AG10803 (cell line): ENCODE measurements at regions not wholly inside any gene's neighbourhood (a gene's known extent, or its start where the extent isn't known, plus 50 kb on each side); places are given as distances from the start of the nearest gene placed in this dataset.

Source experiments
- DNase-seq: peaks from one replicate; pipeline ENCODE4 v3.0.0; 2010; ENCODE audit warnings: low read depth
- H3K4me3 ChIP-seq: 2 replicates; pipeline ENCODE4 v1.5.1; 2011; ENCODE audit warnings: mild to moderate bottlenecking, low read length, control low read depth
- CTCF ChIP-seq: conservative IDR thresholded peaks from 2 replicates; pipeline ENCODE4 v1.5.1; 2011; ENCODE audit warnings: mild to moderate bottlenecking, low read length, control low read depth, inconsistent platforms

GRCh38 chr18:10072671-10073175, 158.9 kb downstream of the VAPA start:
- H3K4me3 ChIP-seq = no peak overlapping the region
- no peak for TF ChIP-seq CTCF

GRCh38 chr18:10074110-10074509, 160.3 kb downstream of the VAPA start:
- no peak for TF ChIP-seq CTCF
- DNase-seq = peak; percentile 29
- H3K4me3 ChIP-seq = no peak overlapping the region

More at GRCh38 chr18:10072671-10073175, 158.9 kb downstream of the VAPA start:
- DNase-seq = peak; percentile 84

- TF ChIP-seq CTCF = no peak
- H3K4me3 ChIP-seq = no peak overlapping the region
- DNase-seq = no peak
These were observed 160.9 kb downstream of the VAPA start for GRCh38 chr18:10074728-10075127.

- no peak; the same call in 1 of the 2 replicates for TF ChIP-seq CTCF
- H3K4me3 ChIP-seq = no peak overlapping the region
- no peak for DNase-seq
These were observed 162.8 kb downstream of the VAPA start for GRCh38 chr18:10076502-10077030.

- no peak for DNase-seq
- H3K4me3 ChIP-seq = no peak overlapping the region
- no peak for TF ChIP-seq CTCF
These were observed 164.2 kb downstream of the VAPA start for GRCh38 chr18:10077986-10078385.

GRCh38 chr18:10080372-10080771, 166.6 kb downstream of the VAPA start:
- no peak for DNase-seq
- H3K4me3 ChIP-seq = no peak overlapping the region
- no peak for TF ChIP-seq CTCF

- no peak overlapping the region for H3K4me3 ChIP-seq
- no peak for TF ChIP-seq CTCF
- no peak for DNase-seq
These were observed 167.7 kb downstream of the VAPA start for GRCh38 chr18:10081492-10081891.
